Activated CD8-positive, alpha-beta T cell treated with anti-CD3 and anti-CD28 coated beads, Interleukin-2, amount 10 ng/mL, durations not matched to agents 7 days and 5 days (primary cell): ENCODE measurements at regions not wholly inside any gene's neighbourhood (a gene's known extent, or its start where the extent isn't known, plus 50 kb on each side); places are given as distances from the start of the nearest gene placed in this dataset.

ENCODE experiments used
- ATAC-seq: fragments of 150-1000 bp; cut with Tn5 transposase; one replicate; pipeline ENCODE4 v1.10.0; 2021; ENCODE audit warnings: moderate library complexity
- CTCF ChIA-PET: fragments of 350-600 bp; sonication (Branson Sonifier 250); formaldehyde crosslinking; loops from one replicate; lab custom pipeline; 2021; ENCODE audit warnings: antibody characterized with exemption; lab: Charles Lee
- POLR2A ChIA-PET: fragments of 350-600 bp; sonication (Branson Sonifier 250); formaldehyde crosslinking; loops from one replicate; lab custom pipeline; 2021; ENCODE audit warnings: antibody characterized with exemption; lab: Charles Lee
- DNase-seq: peaks from one replicate; pipeline ENCODE4 v3.0.0-alpha.2; 2020
- H3K27ac Mint-ChIP-seq: one replicate; pipeline ENCODE4 v1.8.0; 2021; ENCODE audit warnings: mild to moderate bottlenecking, mixed read lengths
- H3K27me3 Mint-ChIP-seq: one replicate; pipeline ENCODE4 v1.8.0; 2021; ENCODE audit warnings: low read depth, mixed read lengths
- H3K36me3 Mint-ChIP-seq: one replicate; pipeline ENCODE4 v1.8.0; 2021; ENCODE audit warnings: low read depth, mixed read lengths
- H3K4me1 Mint-ChIP-seq: one replicate; pipeline ENCODE4 v1.8.0; 2021; ENCODE audit warnings: low read depth, mixed read lengths
- H3K4me3 Mint-ChIP-seq: one replicate; pipeline ENCODE4 v1.8.0; 2021; ENCODE audit warnings: mild to moderate bottlenecking, mixed read lengths
- H3K9me3 Mint-ChIP-seq: one replicate; pipeline ENCODE4 v1.8.0; 2022; ENCODE audit warnings: mixed read lengths; ENCODE audit not compliant: insufficient read depth

DNA sequence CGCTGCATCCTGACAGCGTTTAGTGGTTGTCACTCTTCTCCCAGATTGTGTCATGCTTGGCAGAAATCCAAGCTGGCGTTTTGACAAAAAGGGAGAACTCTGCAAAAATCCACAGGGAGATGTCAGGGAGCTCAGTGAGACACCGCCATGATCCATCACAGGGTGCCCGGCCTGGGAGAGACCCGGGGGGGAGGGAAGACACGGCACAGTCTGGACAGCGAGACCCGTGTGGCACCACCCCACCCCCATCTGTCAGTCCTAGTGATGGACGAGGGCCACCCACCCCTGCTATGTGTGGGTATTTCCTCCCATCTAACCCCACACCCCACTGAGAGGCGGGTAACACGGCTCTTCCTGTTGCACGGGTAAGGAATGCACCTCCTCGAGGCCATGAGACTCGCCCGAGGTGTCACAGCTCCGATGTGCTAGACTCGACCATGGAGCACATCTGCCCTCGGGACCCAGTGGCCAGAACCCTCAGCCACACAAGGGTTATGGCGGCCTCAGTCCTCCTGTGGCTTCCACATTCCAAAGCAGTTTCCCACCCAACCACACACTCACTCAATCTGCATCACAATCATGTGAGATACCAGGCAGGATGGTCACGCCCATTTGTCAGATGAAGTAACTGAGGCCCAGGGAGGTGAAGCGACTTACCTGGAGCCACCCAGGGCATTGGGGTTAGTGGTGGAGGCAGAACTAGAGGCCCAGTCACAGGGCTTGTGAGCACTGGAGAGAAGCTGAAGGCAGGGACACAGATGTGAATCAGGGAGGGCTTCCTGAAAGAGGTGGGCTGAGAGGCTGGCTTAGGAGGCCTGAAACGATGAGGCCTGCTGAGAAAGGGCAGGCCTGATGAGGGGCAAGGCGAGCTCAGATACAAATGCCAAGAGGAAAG is 688.5 kb downstream of the MATN1 start:
- no peaks in the 10 kb centered on the region for H3K4me1 Mint-ChIP-seq
- DNase-seq = peak; percentile 14
- no peaks in the 10 kb centered on the region for H3K9me3 Mint-ChIP-seq
- no peak overlapping the region for H3K4me3 Mint-ChIP-seq
- ATAC-seq = no peak
- peaks cover 3% of the 10 kb centered on the region for H3K27me3 Mint-ChIP-seq
- ChIA-PET CTCF (no interaction called here), POLR2A (no interaction called here)
- no peak overlapping the region for H3K27ac Mint-ChIP-seq
- H3K36me3 Mint-ChIP-seq = no peaks in the 10 kb centered on the region

DNA sequence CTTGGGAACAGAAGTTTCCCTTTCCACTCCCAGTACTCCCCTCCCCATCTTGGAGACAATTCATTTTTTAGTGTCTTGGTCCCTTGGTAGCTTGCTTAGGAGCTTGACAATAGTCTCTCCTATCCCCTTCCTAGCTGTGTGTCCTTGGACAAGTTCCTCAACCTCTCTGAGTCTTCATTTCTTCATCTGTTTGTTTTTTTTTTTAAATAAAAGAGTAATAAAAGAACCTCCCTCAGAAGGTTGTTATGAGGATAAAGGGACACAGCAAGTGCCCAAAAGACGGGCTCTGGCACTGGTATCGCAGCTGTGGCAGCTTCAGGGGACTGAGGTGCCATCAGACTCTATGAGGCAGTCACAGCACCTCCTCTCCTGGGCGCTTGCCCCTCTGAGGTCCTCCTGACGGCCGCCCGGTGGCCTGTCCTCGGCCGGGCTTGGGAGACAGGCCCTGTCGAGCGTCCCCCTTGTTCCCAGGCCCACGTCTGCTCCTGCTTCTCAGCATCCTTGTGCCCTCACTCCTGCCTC is 689.2 kb downstream of the MATN1 start:
- Mint-ChIP-seq H3K36me3 (no peaks in the 10 kb centered on the region), H3K4me1 (no peaks in the 10 kb centered on the region), H3K4me3 (no peak overlapping the region), H3K27me3 (peaks cover 3% of the 10 kb centered on the region), H3K9me3 (no peaks in the 10 kb centered on the region), H3K27ac (no peak overlapping the region)
- POLR2A ChIA-PET = no interaction called here
- CTCF ChIA-PET = no interaction called here
- no peak for DNase-seq
- no peak for ATAC-seq

DNA sequence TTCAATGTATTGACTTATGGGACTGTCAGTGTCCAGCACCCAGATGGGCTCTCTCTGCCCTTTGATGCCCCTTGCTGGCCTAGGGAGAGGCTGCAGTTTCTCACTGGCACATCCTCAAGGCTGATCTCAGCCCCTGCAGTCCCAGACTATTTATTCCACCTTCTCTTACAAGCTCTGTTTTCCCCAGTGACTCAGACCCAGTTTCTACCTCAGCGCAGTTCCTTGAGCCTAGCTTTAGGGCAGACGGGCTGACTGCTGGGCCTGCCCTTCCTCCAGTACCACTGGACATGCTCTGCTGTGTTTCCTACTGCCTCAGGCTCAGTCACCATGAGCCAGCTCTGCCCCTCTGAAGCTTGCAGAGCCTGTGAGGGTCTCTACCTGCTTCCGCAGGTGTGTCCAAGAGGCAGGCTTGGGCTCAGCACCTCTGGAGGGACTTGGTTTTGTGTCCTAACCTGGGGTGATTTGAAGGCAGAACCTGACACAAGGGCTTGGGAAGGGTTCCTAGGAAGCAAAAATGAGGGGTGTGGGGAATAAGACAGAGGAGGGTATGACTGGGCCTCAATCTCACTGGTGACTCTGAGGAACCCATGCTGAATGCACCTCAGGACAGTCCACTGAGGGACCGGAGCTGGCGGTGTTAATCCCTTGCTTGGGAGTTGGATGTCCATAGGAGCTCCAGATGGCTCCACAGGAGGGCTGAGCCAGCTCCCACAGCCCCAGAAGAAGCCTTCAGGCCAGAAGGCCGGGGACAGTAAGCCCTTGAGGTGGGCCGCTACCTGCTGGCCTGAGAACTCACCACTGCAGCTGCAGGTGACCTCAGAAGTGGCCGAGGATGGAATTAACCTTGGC is 689.9 kb downstream of the MATN1 start:
- H3K27ac Mint-ChIP-seq = no peak overlapping the region
- H3K36me3 Mint-ChIP-seq = no peaks in the 10 kb centered on the region
- no peaks in the 10 kb centered on the region for H3K4me1 Mint-ChIP-seq
- no peaks in the 10 kb centered on the region for H3K9me3 Mint-ChIP-seq
- CTCF ChIA-PET = no interaction called here
- peaks cover 5% of the 10 kb centered on the region for H3K27me3 Mint-ChIP-seq
- POLR2A ChIA-PET = no interaction called here
- DNase-seq = no peak
- ATAC-seq = no peak
- H3K4me3 Mint-ChIP-seq = no peak overlapping the region

DNA sequence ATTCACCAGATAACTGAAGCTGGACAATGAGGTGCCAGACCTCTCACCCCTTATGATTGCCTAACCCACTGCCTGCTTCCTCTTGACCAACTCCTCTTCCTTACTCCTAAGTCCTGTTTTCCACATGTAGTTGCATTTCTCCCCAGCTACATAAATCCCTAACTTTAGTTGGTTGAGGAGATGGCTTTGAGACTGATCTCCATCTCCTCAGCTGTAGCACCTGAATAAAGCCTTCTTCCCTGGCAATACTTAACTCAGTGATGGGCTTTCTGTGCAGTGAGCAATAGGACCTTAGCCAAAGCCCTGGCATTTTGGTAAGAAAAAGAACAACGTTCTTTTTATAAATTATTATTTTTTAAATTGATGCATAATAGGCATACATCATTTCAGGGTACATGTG is 691.1 kb downstream of the MATN1 start:
- Mint-ChIP-seq H3K27ac (no peak overlapping the region), H3K9me3 (no peaks in the 10 kb centered on the region), H3K4me1 (no peaks in the 10 kb centered on the region), H3K27me3 (peaks cover 8% of the 10 kb centered on the region), H3K4me3 (no peak overlapping the region), H3K36me3 (no peaks in the 10 kb centered on the region)
- ATAC-seq = no peak
- CTCF ChIA-PET = no interaction called here
- POLR2A ChIA-PET = no interaction called here
- DNase-seq = no peak

DNA sequence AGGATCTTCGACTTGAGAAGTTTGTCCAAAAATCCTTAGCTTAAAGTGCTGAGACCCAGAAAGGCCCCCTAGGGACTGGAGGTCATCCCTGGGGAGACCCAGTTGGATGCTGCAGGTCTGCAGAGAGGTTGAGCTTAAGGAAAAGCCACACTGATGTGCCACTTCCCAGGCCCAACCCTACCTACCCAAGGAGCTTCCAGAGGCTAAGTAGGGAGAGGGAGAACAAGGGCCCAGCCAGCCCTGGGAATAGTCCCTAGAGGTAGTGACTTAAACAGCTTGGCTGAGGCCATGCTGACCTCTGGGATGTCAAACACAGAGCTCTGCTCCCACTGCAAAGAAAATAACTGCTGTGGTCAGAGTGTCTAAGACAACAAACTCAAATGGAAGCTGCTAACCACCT is 693.7 kb downstream of the MATN1 start:
- CTCF ChIA-PET = no interaction called here
- no peak overlapping the region for H3K4me3 Mint-ChIP-seq
- H3K27ac Mint-ChIP-seq = no peak overlapping the region
- H3K9me3 Mint-ChIP-seq = no peaks in the 10 kb centered on the region
- H3K4me1 Mint-ChIP-seq = no peaks in the 10 kb centered on the region
- H3K36me3 Mint-ChIP-seq = no peaks in the 10 kb centered on the region
- DNase-seq = no peak
- ATAC-seq = no peak
- peaks cover 8% of the 10 kb centered on the region for H3K27me3 Mint-ChIP-seq
- POLR2A ChIA-PET = no interaction called here

DNA sequence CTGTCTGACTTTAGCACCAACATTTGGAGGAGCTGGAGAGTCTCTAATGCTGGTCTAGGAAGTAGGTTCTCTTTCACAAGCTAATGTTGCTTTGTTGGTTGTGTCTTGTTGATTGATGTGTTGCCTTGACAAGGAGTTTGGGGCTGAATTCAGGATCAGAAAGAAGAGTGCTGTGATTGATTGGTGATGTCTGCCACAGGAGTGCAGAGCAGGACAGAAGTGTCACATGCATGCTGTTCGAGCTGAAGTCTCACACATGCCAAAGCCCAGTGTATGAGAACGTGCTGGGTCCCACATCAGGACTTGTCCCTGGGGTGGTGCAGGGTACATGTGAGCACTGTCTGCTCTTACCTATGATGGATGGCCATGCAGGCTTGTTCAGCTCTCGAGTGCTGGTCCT is 694.4 kb downstream of the MATN1 start:
- Mint-ChIP-seq H3K36me3 (no peaks in the 10 kb centered on the region), H3K27me3 (peaks cover 8% of the 10 kb centered on the region), H3K4me1 (no peaks in the 10 kb centered on the region), H3K9me3 (no peaks in the 10 kb centered on the region), H3K27ac (no peak overlapping the region), H3K4me3 (no peak overlapping the region)
- DNase-seq = no peak
- no peak for ATAC-seq
- POLR2A ChIA-PET = no interaction called here
- CTCF ChIA-PET = no interaction called here

DNA sequence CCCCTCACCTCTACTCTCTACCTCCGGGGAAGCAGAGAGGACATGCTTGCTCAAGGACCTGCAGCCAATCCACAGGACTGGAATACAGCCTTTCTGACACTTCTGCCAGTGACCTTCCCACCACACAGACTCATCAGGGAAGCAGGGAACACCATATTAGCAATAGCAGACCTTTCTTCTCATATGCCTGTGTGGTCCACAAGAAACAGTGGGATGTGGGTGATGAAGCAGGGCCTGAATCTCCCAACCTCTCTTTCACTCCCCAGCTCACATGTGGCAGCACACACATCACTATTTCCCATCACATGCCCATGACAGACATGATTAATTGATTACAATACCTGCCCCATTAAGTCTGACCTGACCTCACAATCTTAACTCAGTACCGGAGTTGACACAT is 695.1 kb downstream of the MATN1 start:
- H3K36me3 Mint-ChIP-seq = no peaks in the 10 kb centered on the region
- ATAC-seq (no peak), DNase-seq (no peak)
- H3K4me1 Mint-ChIP-seq = no peaks in the 10 kb centered on the region
- ChIA-PET CTCF (no interaction called here), POLR2A (no interaction called here)
- H3K4me3 Mint-ChIP-seq = no peak overlapping the region
- no peaks in the 10 kb centered on the region for H3K9me3 Mint-ChIP-seq
- H3K27me3 Mint-ChIP-seq = peaks cover 8% of the 10 kb centered on the region
- no peak overlapping the region for H3K27ac Mint-ChIP-seq

DNA sequence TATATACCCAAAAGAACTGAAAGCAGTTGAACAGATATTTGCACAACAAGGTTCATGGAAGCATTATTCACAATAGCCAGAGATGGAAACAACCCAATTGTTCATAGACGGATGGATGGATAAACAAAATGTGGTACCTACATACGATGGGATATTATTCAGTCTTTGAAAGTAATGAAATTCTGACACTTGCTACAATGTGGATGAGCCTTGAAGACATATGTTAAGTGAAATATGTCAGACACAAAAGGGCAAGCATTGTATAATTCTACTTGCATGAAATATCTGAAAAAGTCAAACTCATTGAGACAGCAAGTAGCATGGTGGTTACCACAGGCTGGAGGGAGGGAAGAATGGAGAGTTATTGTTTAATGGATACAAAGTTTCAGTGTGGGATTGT is 696.1 kb downstream of the MATN1 start:
- DNase-seq (no peak), ATAC-seq (no peak)
- Mint-ChIP-seq H3K4me1 (no peaks in the 10 kb centered on the region), H3K4me3 (no peak overlapping the region), H3K27ac (no peak overlapping the region), H3K27me3 (peaks cover 8% of the 10 kb centered on the region), H3K9me3 (no peaks in the 10 kb centered on the region), H3K36me3 (no peaks in the 10 kb centered on the region)
- POLR2A ChIA-PET = no interaction called here
- CTCF ChIA-PET = no interaction called here

DNA sequence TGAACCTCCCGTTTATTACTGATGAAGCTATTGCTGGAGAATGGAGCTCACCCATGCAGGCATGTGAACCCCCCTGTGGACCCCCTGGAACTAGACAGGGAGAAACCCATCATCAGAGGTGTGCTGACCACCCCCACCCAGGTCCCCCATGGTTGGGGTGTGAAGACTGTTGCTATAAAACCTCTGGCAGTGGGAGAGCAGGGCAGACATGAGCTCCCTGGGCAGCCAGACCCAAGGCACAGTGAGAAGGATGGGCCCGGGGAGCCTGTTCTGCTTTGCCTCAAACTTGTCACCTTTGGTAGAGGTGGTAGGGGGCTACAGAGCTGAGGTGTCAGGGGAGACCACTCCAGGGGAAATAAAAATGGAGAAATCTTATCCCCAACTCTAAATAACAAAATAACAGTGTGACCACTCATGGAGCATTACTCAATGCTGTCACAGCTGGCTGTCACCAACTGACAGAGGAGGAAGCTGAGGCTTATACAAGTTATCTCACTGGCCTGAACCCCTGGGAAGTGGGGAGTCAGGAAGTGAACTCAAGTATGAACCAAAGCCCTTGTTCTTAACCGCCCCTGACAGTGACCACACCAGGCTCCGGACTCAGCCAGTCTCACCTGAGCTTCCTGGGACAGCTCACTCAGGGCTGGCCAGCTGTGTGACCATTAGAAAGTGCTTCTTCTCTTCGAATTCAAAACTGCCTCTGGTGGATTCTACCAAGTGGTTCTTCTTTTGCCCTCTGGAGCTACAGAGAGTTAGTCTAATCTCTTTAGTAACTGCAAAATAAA is 698.8 kb downstream of the MATN1 start:
- CTCF ChIA-PET = no interaction called here
- no peak for ATAC-seq

DNA sequence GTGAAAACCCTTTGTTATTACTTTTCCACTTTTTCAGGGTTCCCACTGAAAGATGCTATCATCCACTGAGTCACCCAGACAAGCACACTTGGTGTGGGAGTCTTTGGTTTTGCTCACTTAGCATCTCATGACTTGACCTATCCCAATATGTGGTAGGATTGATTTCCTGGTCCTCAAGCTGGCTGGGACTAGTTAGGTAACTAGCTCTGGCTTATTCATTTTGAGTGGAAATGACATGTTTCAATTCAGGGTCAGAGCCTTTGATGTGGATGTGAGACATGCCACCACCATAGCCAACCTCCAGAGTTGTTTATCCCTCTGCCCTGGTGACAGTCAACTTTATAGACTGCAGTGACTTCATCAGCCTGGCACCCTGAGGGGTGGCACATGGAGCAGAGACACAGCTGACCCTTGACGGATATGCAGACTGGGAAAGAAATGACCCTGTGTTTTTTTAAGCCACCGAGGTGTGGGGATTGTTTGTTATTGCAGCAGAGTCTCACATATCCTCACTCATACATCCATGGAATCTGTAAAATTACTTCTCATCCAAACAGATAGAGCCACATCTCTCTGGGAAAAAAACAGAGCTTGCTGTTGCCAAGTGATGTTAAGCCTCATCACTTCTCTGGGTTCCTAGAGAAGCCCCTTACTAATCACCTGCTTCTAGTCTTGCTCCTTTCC is 699.9 kb downstream of the MATN1 start:
- DNase-seq (no peak), ATAC-seq (no peak)
- H3K27me3 Mint-ChIP-seq = peaks cover 3% of the 10 kb centered on the region
- H3K4me1 Mint-ChIP-seq = no peaks in the 10 kb centered on the region
- no peak overlapping the region for H3K27ac Mint-ChIP-seq
- H3K4me3 Mint-ChIP-seq = no peak overlapping the region
- no peaks in the 10 kb centered on the region for H3K9me3 Mint-ChIP-seq
- POLR2A ChIA-PET = no interaction called here
- no peaks in the 10 kb centered on the region for H3K36me3 Mint-ChIP-seq
- CTCF ChIA-PET = no interaction called here

More for the DNA sequence above, 698.8 kb downstream of the MATN1 start:
- Mint-ChIP-seq H3K9me3 (no peaks in the 10 kb centered on the region), H3K36me3 (no peaks in the 10 kb centered on the region), H3K27ac (no peak overlapping the region), H3K4me1 (no peaks in the 10 kb centered on the region), H3K27me3 (peaks cover 5% of the 10 kb centered on the region), H3K4me3 (no peak overlapping the region)
- DNase-seq = no peak
- POLR2A ChIA-PET = no interaction called here

DNA sequence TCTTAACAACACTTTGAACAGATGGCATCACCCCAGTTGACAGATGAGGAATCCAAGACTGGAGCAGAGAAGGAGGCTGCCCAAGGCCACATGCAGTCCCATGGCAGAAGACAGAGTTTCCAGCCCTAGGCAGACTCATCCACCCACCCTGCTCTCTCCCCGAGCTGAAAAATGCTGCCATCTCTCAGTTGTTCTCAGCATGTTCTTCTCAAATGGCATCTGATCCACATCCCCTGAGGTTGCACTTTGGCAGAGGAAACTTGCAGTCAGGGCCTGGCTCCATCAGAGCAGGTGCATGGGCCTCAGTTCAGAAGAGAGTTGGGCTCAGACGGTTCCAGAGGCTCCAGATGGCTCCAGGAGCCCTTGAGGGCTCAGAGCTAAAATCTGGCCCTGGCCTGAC is 709.4 kb downstream of the MATN1 start:
- no peak for ATAC-seq
- ChIA-PET CTCF (no interaction called here), POLR2A (no interaction called here)
- no peak for DNase-seq
- H3K4me1 Mint-ChIP-seq = no peaks in the 10 kb centered on the region
- no peak overlapping the region for H3K4me3 Mint-ChIP-seq
- no peaks in the 10 kb centered on the region for H3K27me3 Mint-ChIP-seq
- no peaks in the 10 kb centered on the region for H3K9me3 Mint-ChIP-seq
- no peak overlapping the region for H3K27ac Mint-ChIP-seq
- H3K36me3 Mint-ChIP-seq = no peaks in the 10 kb centered on the region
